SU-DHL-6 (cell line): ENCODE measurements at regions not wholly inside any gene's neighbourhood (a gene's known extent, or its start where the extent isn't known, plus 50 kb on each side); places are given as distances from the start of the nearest gene placed in this dataset.

Source experiments
- CTCF ChIP-seq: fragments of 200-600 bp; sonication (generic); IDR thresholded peaks from one replicate; pipeline ENCODE4 v1.5.1; 2017; ENCODE audit warnings: antibody characterized with exemption, mild to moderate bottlenecking, low read length, moderate library complexity; ENCODE audit not compliant: insufficient read depth, poor library complexity, severe bottlenecking
- EZH2phosphoT487 ChIP-seq: fragments of 200-600 bp; sonication (generic), shearing (Covaris generic); conservative IDR thresholded peaks from 2 replicates; pipeline ENCODE4 v1.6.1; 2018; ENCODE audit warnings: mild to moderate bottlenecking, antibody characterized with exemption, low read length, moderate library complexity, mixed read lengths

DNA sequence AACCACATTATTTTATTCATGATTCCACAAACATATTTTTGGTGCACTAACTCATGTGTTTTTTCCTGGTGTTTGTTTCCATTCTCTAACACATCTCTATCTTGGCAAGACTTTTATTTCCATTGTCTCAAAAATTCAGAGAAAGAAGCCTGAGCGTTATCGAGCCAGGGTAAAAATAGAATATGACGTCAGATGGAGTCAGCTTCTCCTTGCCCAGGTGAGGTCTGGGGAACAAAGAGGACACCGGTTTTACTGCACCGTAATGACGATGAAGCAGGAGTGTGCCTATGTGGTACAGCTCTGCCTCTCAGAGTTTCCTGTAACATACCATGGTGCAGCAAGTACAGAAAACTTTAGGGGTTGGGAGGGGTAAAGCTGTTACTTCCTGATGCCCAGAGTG lies 661.6 kb downstream of the PLCL1 start:
- TF ChIP-seq CTCF (no peak), EZH2phosphoT487 (no peak)
